WTC11 (cell line): ENCODE measurements at regions not wholly inside any gene's neighbourhood (a gene's known extent, or its start where the extent isn't known, plus 50 kb on each side); places are given as distances from the start of the nearest gene placed in this dataset.

Experiments
- ATAC-seq: fragments of 200-7000 bp; cut with Tn5 transposase; 2 replicates; pipeline ENCODE4 v1.10.0; 2021; ENCODE audit warnings: mild to moderate bottlenecking, moderate library complexity
- CTCF ChIA-PET: fragments of 300-600 bp; sonication (Branson Sonifier 250); formaldehyde crosslinking; loops from one replicate; lab custom pipeline; 2021; ENCODE audit warnings: antibody characterized with exemption; lab: Charles Lee
- POLR2A ChIA-PET: fragments of 350-600 bp; sonication (Branson Sonifier 250); formaldehyde crosslinking; loops from one replicate; lab custom pipeline; 2021; ENCODE audit warnings: antibody characterized with exemption; lab: Charles Lee
- DNase-seq: peaks from one replicate; pipeline ENCODE4 v3.0.0; 2021; ENCODE audit warnings: low spot score
- H3K27ac Mint-ChIP-seq: 2 replicates; pipeline ENCODE4 v1.8.0; 2021; ENCODE audit warnings: mixed read lengths
- H3K27me3 Mint-ChIP-seq: 2 replicates; pipeline ENCODE4 v1.8.0; 2021; ENCODE audit warnings: low read depth, mild to moderate bottlenecking, moderate library complexity, mixed read lengths
- H3K36me3 Mint-ChIP-seq: 2 replicates; pipeline ENCODE4 v1.8.0; 2021; ENCODE audit warnings: mixed read lengths
- H3K4me1 Mint-ChIP-seq: 2 replicates; pipeline ENCODE4 v1.8.0; 2022; ENCODE audit warnings: mixed read lengths
- H3K4me3 Mint-ChIP-seq: 2 replicates; pipeline ENCODE4 v1.8.0; 2021; ENCODE audit warnings: mild to moderate bottlenecking, moderate library complexity, mixed read lengths
- H3K9me3 Mint-ChIP-seq: 2 replicates; pipeline ENCODE4 v1.8.0; 2021; ENCODE audit warnings: mixed read lengths
- CBFB ChIP-seq: sonication (generic); formaldehyde crosslinking; IDR thresholded peaks from 2 replicates; pipeline ENCODE4 v1.8.1; 2022; ENCODE audit warnings: mild to moderate bottlenecking, low read depth, missing genetic modification reagents
- CDX4 ChIP-seq: fragments of 250-450 bp; sonication (Bioruptor Pico); IDR thresholded peaks from 2 replicates; pipeline ENCODE4 v1.9.0; 2021; ENCODE audit warnings: moderate library complexity, mild to moderate bottlenecking, inconsistent platforms, borderline replicate concordance
- ETV6 ChIP-seq: sonication (generic); formaldehyde crosslinking; IDR thresholded peaks from 2 replicates; pipeline ENCODE4 v1.8.1; 2022; ENCODE audit warnings: mild to moderate bottlenecking, missing genetic modification reagents
- FOXK1 ChIP-seq: sonication (generic); formaldehyde crosslinking; IDR thresholded peaks from 2 replicates; pipeline ENCODE4 v1.8.0; 2022; ENCODE audit warnings: mild to moderate bottlenecking, moderate library complexity, missing genetic modification reagents
- GTF2I ChIP-seq: fragments of 250-450 bp; sonication (Bioruptor Pico); conservative IDR thresholded peaks from 2 replicates; pipeline ENCODE4 v1.4.0; 2021; ENCODE audit warnings: mild to moderate bottlenecking
- IRF1 ChIP-seq: sonication (generic); formaldehyde crosslinking; IDR thresholded peaks from 2 replicates; pipeline ENCODE4 v1.8.0; 2023; ENCODE audit warnings: missing genetic modification reagents
- MAX ChIP-seq: sonication (generic); formaldehyde crosslinking; IDR thresholded peaks from 2 replicates; pipeline ENCODE4 v1.8.0; 2022; ENCODE audit warnings: mild to moderate bottlenecking, missing genetic modification reagents
- NFATC4 ChIP-seq: fragments of 250-450 bp; sonication (Bioruptor Pico); IDR thresholded peaks from 2 replicates; pipeline ENCODE4 v1.9.0; 2021; ENCODE audit warnings: mild to moderate bottlenecking
- NR1H2 ChIP-seq: sonication (generic); formaldehyde crosslinking; IDR thresholded peaks from 2 replicates; pipeline ENCODE4 v1.9.0; 2021; ENCODE audit warnings: mild to moderate bottlenecking, moderate library complexity, missing genetic modification reagents
- OVOL2 ChIP-seq: fragments of 250-450 bp; sonication (Bioruptor Pico); IDR thresholded peaks from 2 replicates; pipeline ENCODE4 v1.9.0; 2021; ENCODE audit warnings: mild to moderate bottlenecking, borderline replicate concordance
- PREB ChIP-seq: sonication (generic); formaldehyde crosslinking; IDR thresholded peaks from 2 replicates; pipeline ENCODE4 v1.8.1; 2022; ENCODE audit warnings: mild to moderate bottlenecking, missing genetic modification reagents, moderate library complexity, borderline replicate concordance
- PRRX2 ChIP-seq: fragments of 250-450 bp; sonication (Bioruptor Pico); IDR thresholded peaks from 2 replicates; pipeline ENCODE4 v1.8.0; 2021; ENCODE audit warnings: mild to moderate bottlenecking
- RORB ChIP-seq: fragments of 250-450 bp; sonication (Bioruptor Pico); IDR thresholded peaks from 2 replicates; pipeline ENCODE4 v1.9.0; 2021; ENCODE audit warnings: mild to moderate bottlenecking
- STAT6 ChIP-seq: sonication (generic); formaldehyde crosslinking; conservative IDR thresholded peaks from 2 replicates; pipeline ENCODE4 v1.8.1; 2023; ENCODE audit warnings: mild to moderate bottlenecking, low read depth, missing genetic modification reagents, moderate library complexity
- TCF7 ChIP-seq: sonication (generic); formaldehyde crosslinking; IDR thresholded peaks from 2 replicates; pipeline ENCODE4 v1.8.0; 2022; ENCODE audit warnings: mild to moderate bottlenecking, low read depth, missing genetic modification reagents, moderate library complexity
- ZNF263 ChIP-seq: sonication (generic); formaldehyde crosslinking; IDR thresholded peaks from 2 replicates; pipeline ENCODE4 v1.8.1; 2022; ENCODE audit warnings: low read depth, mild to moderate bottlenecking, moderate library complexity, missing genetic modification reagents
- ZNF425 ChIP-seq: fragments of 250-450 bp; sonication (Bioruptor Pico); conservative IDR thresholded peaks from 2 replicates; pipeline ENCODE4 v1.9.0; 2021; ENCODE audit warnings: mild to moderate bottlenecking
- ZNF671 ChIP-seq: fragments of 250-450 bp; sonication (Bioruptor Pico); IDR thresholded peaks from 2 replicates; pipeline ENCODE4 v1.8.0; 2021; ENCODE audit warnings: mild to moderate bottlenecking

- CTCF ChIA-PET = no interaction called here
Measured at GRCh38 chr2:8617590-8617989, 64.3 kb upstream of the ID2 start.

GRCh38 chr2:8619071-8619470 is 62.8 kb upstream of the ID2 start:
- H3K9me3 Mint-ChIP-seq = peaks cover 12% of the 10 kb centered on the region
- ATAC-seq (no peak), DNase-seq (no peak)
- H3K27ac Mint-ChIP-seq = no peak overlapping the region
- 0 out of 2 replicates have a peak, but pooled peaks cover 4% of the 10 kb centered on the region for H3K36me3 Mint-ChIP-seq
- CTCF ChIA-PET = no interaction called here
- TF ChIP-seq FOXK1 (CRISPR knock-in tag) (no peak), GTF2I (CRISPR knock-in tag) (no peak), TCF7 (no peak), ZNF671 (CRISPR knock-in tag) (no peak), OVOL2 (CRISPR knock-in tag) (no peak), IRF1 (CRISPR knock-in tag) (no peak), CBFB (CRISPR knock-in tag) (no peak), MAX (CRISPR knock-in tag) (no peak), NFATC4 (CRISPR knock-in tag) (no peak), CDX4 (CRISPR knock-in tag) (no peak)
- peaks cover 3% of the 10 kb centered on the region; the same call in 1 of the 2 replicates for H3K4me1 Mint-ChIP-seq
- H3K4me3 Mint-ChIP-seq = no peak overlapping the region
- H3K27me3 Mint-ChIP-seq = peaks cover 6% of the 10 kb centered on the region
- POLR2A ChIA-PET = no interaction called here

More at GRCh38 chr2:8617590-8617989, 64.3 kb upstream of the ID2 start:
- Mint-ChIP-seq H3K27me3 (peaks cover 6% of the 10 kb centered on the region), H3K4me3 (no peak overlapping the region), H3K9me3 (peaks cover 13% of the 10 kb centered on the region), H3K4me1 (no peaks in the 10 kb centered on the region), H3K27ac (no peak overlapping the region), H3K36me3 (0 out of 2 replicates have a peak, but pooled peaks cover 4% of the 10 kb centered on the region)
- POLR2A ChIA-PET = no interaction called here
- ATAC-seq = no peak
- TF ChIP-seq MAX (CRISPR knock-in tag) (no peak), PRRX2 (no peak), ZNF425 (no peak), PREB (CRISPR knock-in tag) (no peak), STAT6 (CRISPR knock-in tag) (no peak), ETV6 (CRISPR knock-in tag) (no peak), ZNF263 (no peak), GTF2I (CRISPR knock-in tag) (no peak), NR1H2 (CRISPR knock-in tag) (no peak), RORB (no peak)
- DNase-seq = no peak
